Osteocyte (in vitro differentiated cells): ENCODE measurements at regions not wholly inside any gene's neighbourhood (a gene's known extent, or its start where the extent isn't known, plus 50 kb on each side); places are given as distances from the start of the nearest gene placed in this dataset.

Source experiments
- DNase-seq: peaks from one replicate; pipeline ENCODE4 v3.0.0; 2021; ENCODE audit warnings: mixed read lengths; ENCODE audit not compliant: unreplicated experiment; ENCODE audit errors: extremely low spot score
- H3K27ac Mint-ChIP-seq: one replicate; pipeline ENCODE4 v1.8.0; 2021; ENCODE audit warnings: mild to moderate bottlenecking, mixed read lengths; ENCODE audit not compliant: unreplicated experiment
- H3K27me3 Mint-ChIP-seq: one replicate; pipeline ENCODE4 v1.8.0; 2021; ENCODE audit warnings: mixed read lengths; ENCODE audit not compliant: unreplicated experiment
- H3K36me3 Mint-ChIP-seq: one replicate; pipeline ENCODE4 v1.8.0; 2021; ENCODE audit warnings: mixed read lengths; ENCODE audit not compliant: unreplicated experiment
- H3K4me1 Mint-ChIP-seq: one replicate; pipeline ENCODE4 v1.8.0; 2021; ENCODE audit warnings: mixed read lengths; ENCODE audit not compliant: unreplicated experiment
- H3K4me3 Mint-ChIP-seq: one replicate; pipeline ENCODE4 v1.8.0; 2021; ENCODE audit warnings: mild to moderate bottlenecking, moderate library complexity, mixed read lengths; ENCODE audit not compliant: unreplicated experiment
- H3K9me3 Mint-ChIP-seq: one replicate; pipeline ENCODE4 v1.8.0; 2021; ENCODE audit warnings: mixed read lengths; ENCODE audit not compliant: unreplicated experiment
- TF ChIP-seq, protein P1 (sequence below): fragments of 200-600 bp; sonication (generic); IDR thresholded peaks from 2 replicates; pipeline ENCODE4 v1.5.0; 2021; ENCODE audit warnings: antibody characterized with exemption, mild to moderate bottlenecking, moderate library complexity

GRCh38 chr21:25126564-25126963 is 480.7 kb downstream of the MRPL39 start:
- Mint-ChIP-seq H3K9me3 (peaks cover 15% of the 10 kb centered on the region), H3K36me3 (no peaks in the 10 kb centered on the region), H3K4me1 (no peaks in the 10 kb centered on the region), H3K27me3 (no peaks in the 10 kb centered on the region), H3K4me3 (no peak overlapping the region), H3K27ac (no peak overlapping the region)
- TF ChIP-seq, protein P1, sequence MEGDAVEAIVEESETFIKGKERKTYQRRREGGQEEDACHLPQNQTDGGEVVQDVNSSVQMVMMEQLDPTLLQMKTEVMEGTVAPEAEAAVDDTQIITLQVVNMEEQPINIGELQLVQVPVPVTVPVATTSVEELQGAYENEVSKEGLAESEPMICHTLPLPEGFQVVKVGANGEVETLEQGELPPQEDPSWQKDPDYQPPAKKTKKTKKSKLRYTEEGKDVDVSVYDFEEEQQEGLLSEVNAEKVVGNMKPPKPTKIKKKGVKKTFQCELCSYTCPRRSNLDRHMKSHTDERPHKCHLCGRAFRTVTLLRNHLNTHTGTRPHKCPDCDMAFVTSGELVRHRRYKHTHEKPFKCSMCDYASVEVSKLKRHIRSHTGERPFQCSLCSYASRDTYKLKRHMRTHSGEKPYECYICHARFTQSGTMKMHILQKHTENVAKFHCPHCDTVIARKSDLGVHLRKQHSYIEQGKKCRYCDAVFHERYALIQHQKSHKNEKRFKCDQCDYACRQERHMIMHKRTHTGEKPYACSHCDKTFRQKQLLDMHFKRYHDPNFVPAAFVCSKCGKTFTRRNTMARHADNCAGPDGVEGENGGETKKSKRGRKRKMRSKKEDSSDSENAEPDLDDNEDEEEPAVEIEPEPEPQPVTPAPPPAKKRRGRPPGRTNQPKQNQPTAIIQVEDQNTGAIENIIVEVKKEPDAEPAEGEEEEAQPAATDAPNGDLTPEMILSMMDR, result no peak
- no peak for DNase-seq

- H3K27ac Mint-ChIP-seq, result no peak overlapping the region
- H3K9me3 Mint-ChIP-seq, result peaks cover 19% of the 10 kb centered on the region
- H3K27me3 Mint-ChIP-seq, result no peaks in the 10 kb centered on the region
- H3K36me3 Mint-ChIP-seq, result no peaks in the 10 kb centered on the region
- H3K4me3 Mint-ChIP-seq, result no peak overlapping the region
- DNase-seq, result no peak
- no peaks in the 10 kb centered on the region for H3K4me1 Mint-ChIP-seq
- TF ChIP-seq, protein P1, result no peak
Measured at GRCh38 chr21:25118648-25119047, 488.6 kb downstream of the MRPL39 start.

GRCh38 chr21:25115021-25115420 is 492.3 kb downstream of the MRPL39 start:
- Mint-ChIP-seq H3K4me1 (no peaks in the 10 kb centered on the region), H3K4me3 (no peak overlapping the region), H3K27ac (no peak overlapping the region), H3K27me3 (no peaks in the 10 kb centered on the region), H3K36me3 (no peaks in the 10 kb centered on the region), H3K9me3 (peaks cover 16% of the 10 kb centered on the region)
- no peak for DNase-seq
- TF ChIP-seq, protein P1, result no peak

DNA sequence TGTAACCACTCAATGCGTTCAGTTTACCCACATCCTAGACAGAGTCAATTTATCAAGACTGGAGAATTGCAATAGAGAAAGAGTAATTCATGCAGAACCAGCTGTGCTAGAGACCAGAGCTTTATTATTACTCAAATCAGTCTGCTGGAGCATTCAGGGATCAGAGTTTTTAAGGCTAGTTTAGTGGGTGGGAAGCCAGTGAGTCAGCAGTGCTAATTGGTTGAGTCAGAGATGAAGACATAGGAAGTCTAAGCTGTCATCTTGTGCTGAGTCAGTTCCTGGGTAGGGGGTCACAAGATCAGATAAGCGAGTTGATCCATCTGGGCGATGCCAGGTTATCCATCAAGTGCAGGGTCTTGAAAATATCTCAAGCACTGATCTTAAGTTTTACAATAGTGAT is 499.6 kb downstream of the MRPL39 start:
- no peak for DNase-seq
- Mint-ChIP-seq H3K4me1 (peaks cover 6% of the 10 kb centered on the region), H3K4me3 (no peak overlapping the region), H3K36me3 (no peaks in the 10 kb centered on the region), H3K9me3 (peaks cover 15% of the 10 kb centered on the region), H3K27me3 (no peaks in the 10 kb centered on the region), H3K27ac (no peak overlapping the region)
- TF ChIP-seq, protein P1, result no peak

GRCh38 chr21:25103500-25104207 is 503.6 kb downstream of the MRPL39 start:
- Mint-ChIP-seq H3K27me3 (no peaks in the 10 kb centered on the region), H3K27ac (no peak overlapping the region), H3K4me1 (no peaks in the 10 kb centered on the region), H3K4me3 (no peak overlapping the region), H3K9me3 (peaks cover 15% of the 10 kb centered on the region), H3K36me3 (no peaks in the 10 kb centered on the region)
- TF ChIP-seq, protein P1, result no peak
- DNase-seq, result no peak
